ENCODE measurements at regions not wholly inside any gene's neighbourhood (a gene's known extent, or its start where the extent isn't known, plus 50 kb on each side); places are given as distances from the start of the nearest gene placed in this dataset.

- no peak for DNase-seq
- peaks cover 4 to 17% (median 9%) of the 10 kb centered on the region in 5 donors for H3K9me3 Mint-ChIP-seq
- no peaks in the 10 kb centered on the region for H3K36me3 ChIP-seq (ENCODE audit: insufficient read depth, low read length)
- no peaks in the 10 kb centered on the region for H3K27me3 ChIP-seq (ENCODE audit: insufficient read depth, low read length, poor library complexity, severe bottlenecking)
- no peaks in the 10 kb centered on the region for H3K27me3 Mint-ChIP-seq
- no peak overlapping the region for H3K27ac Mint-ChIP-seq
- H3K4me1 ChIP-seq (ENCODE audit: insufficient read depth, low read length), result no peaks in the 10 kb centered on the region
- ChIA-PET POLR2A (no interaction called here), CTCF (interaction anchor here (1.0 kb wide), 1 partner anchor 11 kb away, joined by 4 read pairs; no protein-coding TSS in a partner anchor)
- no peaks in the 10 kb centered on the region for H3K36me3 Mint-ChIP-seq
- no peak overlapping the region for H3K27ac ChIP-seq (ENCODE audit: low read depth, low read length)
- no peak overlapping the region for H3K4me3 Mint-ChIP-seq
- no peak overlapping the region for H3K4me3 ChIP-seq (ENCODE audit: low read length)
- H3K9me3 ChIP-seq (ENCODE audit: low read length), result no peaks in the 10 kb centered on the region
- no peaks in the 10 kb centered on the region for H3K4me1 Mint-ChIP-seq
Measured at GRCh38 chr16:7278636-7279035, 54.0 kb upstream of the RBFOX1 start.

GRCh38 chr16:7272567-7273158, 60.0 kb upstream of the RBFOX1 start:
- Mint-ChIP-seq H3K27me3 (peaks cover 0 to 2% of the 10 kb centered on the region in 2 donors), H3K4me1 (no peaks in the 10 kb centered on the region), H3K27ac (no peak overlapping the region), H3K4me3 (no peak overlapping the region), H3K36me3 (no peaks in the 10 kb centered on the region), H3K9me3 (peaks cover 7 to 20% (median 14%) of the 10 kb centered on the region in 5 donors)
- no peak overlapping the region for H3K27ac ChIP-seq (ENCODE audit: low read depth, low read length)
- no peaks in the 10 kb centered on the region for H3K9me3 ChIP-seq (ENCODE audit: low read length)
- no peak for DNase-seq
- H3K27me3 ChIP-seq (ENCODE audit: insufficient read depth, low read length, poor library complexity, severe bottlenecking), result no peaks in the 10 kb centered on the region
- no peak overlapping the region for H3K4me3 ChIP-seq (ENCODE audit: low read length)
- ChIA-PET POLR2A (no interaction called here), CTCF (no interaction called here)
- H3K36me3 ChIP-seq (ENCODE audit: insufficient read depth, low read length), result no peaks in the 10 kb centered on the region
- H3K4me1 ChIP-seq (ENCODE audit: insufficient read depth, low read length), result no peaks in the 10 kb centered on the region

GRCh38 chr16:7271486-7271885, 61.2 kb upstream of the RBFOX1 start:
- no peak overlapping the region for H3K27ac ChIP-seq (ENCODE audit: low read depth, low read length)
- no peaks in the 10 kb centered on the region for H3K27me3 ChIP-seq (ENCODE audit: insufficient read depth, low read length, poor library complexity, severe bottlenecking)
- peaks cover 9 to 21% (median 17%) of the 10 kb centered on the region in 5 donors for H3K9me3 Mint-ChIP-seq
- no peak overlapping the region for H3K4me3 ChIP-seq (ENCODE audit: low read length)
- CTCF ChIA-PET, result no interaction called here
- H3K27me3 Mint-ChIP-seq, result peaks cover 0 to 2% of the 10 kb centered on the region in 2 donors
- H3K36me3 Mint-ChIP-seq, result no peaks in the 10 kb centered on the region
- POLR2A ChIA-PET, result no interaction called here
- H3K27ac Mint-ChIP-seq, result no peak overlapping the region
- no peaks in the 10 kb centered on the region for H3K36me3 ChIP-seq (ENCODE audit: insufficient read depth, low read length)
- H3K9me3 ChIP-seq (ENCODE audit: low read length), result no peaks in the 10 kb centered on the region
- no peak overlapping the region for H3K4me3 Mint-ChIP-seq
- DNase-seq, result no peak
- H3K4me1 ChIP-seq (ENCODE audit: insufficient read depth, low read length), result no peaks in the 10 kb centered on the region
- no peaks in the 10 kb centered on the region for H3K4me1 Mint-ChIP-seq

GRCh38 chr16:7270823-7271222, 61.8 kb upstream of the RBFOX1 start:
- Histone ChIP-seq H3K9me3 (ENCODE audit: low read length) (no peaks in the 10 kb centered on the region), H3K4me1 (ENCODE audit: insufficient read depth, low read length) (no peaks in the 10 kb centered on the region), H3K36me3 (ENCODE audit: insufficient read depth, low read length) (no peaks in the 10 kb centered on the region), H3K27me3 (ENCODE audit: insufficient read depth, low read length, poor library complexity, severe bottlenecking) (no peaks in the 10 kb centered on the region), H3K27ac (ENCODE audit: low read depth, low read length) (no peak overlapping the region), H3K4me3 (ENCODE audit: low read length) (no peak overlapping the region)
- Mint-ChIP-seq H3K27me3 (peaks cover 0 to 2% of the 10 kb centered on the region in 2 donors), H3K36me3 (no peaks in the 10 kb centered on the region), H3K4me1 (no peaks in the 10 kb centered on the region), H3K4me3 (no peak overlapping the region), H3K9me3 (peaks cover 12 to 23% (median 19%) of the 10 kb centered on the region in 5 donors), H3K27ac (no peak overlapping the region)
- ChIA-PET POLR2A (no interaction called here), CTCF (no interaction called here)
- DNase-seq, result no peak

GRCh38 chr16:7270006-7270405, 62.6 kb upstream of the RBFOX1 start:
- POLR2A ChIA-PET, result no interaction called here
- no peaks in the 10 kb centered on the region for H3K36me3 Mint-ChIP-seq

GRCh38 chr16:7268182-7268581, 64.5 kb upstream of the RBFOX1 start:
- ChIA-PET CTCF (interaction anchor here (0.7 kb wide), 1 partner anchor 10 kb away, joined by 4 read pairs; no protein-coding TSS in a partner anchor), POLR2A (no interaction called here)
- peaks cover 13 to 31% (median 16%) of the 10 kb centered on the region in 5 donors for H3K9me3 Mint-ChIP-seq
- Histone ChIP-seq H3K27ac (ENCODE audit: low read depth, low read length) (no peak overlapping the region), H3K27me3 (ENCODE audit: insufficient read depth, low read length, poor library complexity, severe bottlenecking) (no peaks in the 10 kb centered on the region), H3K4me3 (ENCODE audit: low read length) (no peak overlapping the region), H3K4me1 (ENCODE audit: insufficient read depth, low read length) (no peaks in the 10 kb centered on the region), H3K9me3 (ENCODE audit: low read length) (no peaks in the 10 kb centered on the region), H3K36me3 (ENCODE audit: insufficient read depth, low read length) (no peaks in the 10 kb centered on the region)
- H3K27me3 Mint-ChIP-seq, result peaks cover 0 to 2% of the 10 kb centered on the region in 2 donors
- H3K36me3 Mint-ChIP-seq, result no peaks in the 10 kb centered on the region
- no peak overlapping the region for H3K4me3 Mint-ChIP-seq
- no peak for DNase-seq
- no peaks in the 10 kb centered on the region for H3K4me1 Mint-ChIP-seq
- H3K27ac Mint-ChIP-seq, result no peak overlapping the region

More at GRCh38 chr16:7270006-7270405, 62.6 kb upstream of the RBFOX1 start:
- Histone ChIP-seq H3K9me3 (ENCODE audit: low read length) (no peaks in the 10 kb centered on the region), H3K4me3 (ENCODE audit: low read length) (no peak overlapping the region), H3K4me1 (ENCODE audit: insufficient read depth, low read length) (no peaks in the 10 kb centered on the region), H3K27ac (ENCODE audit: low read depth, low read length) (no peak overlapping the region), H3K36me3 (ENCODE audit: insufficient read depth, low read length) (no peaks in the 10 kb centered on the region), H3K27me3 (ENCODE audit: insufficient read depth, low read length, poor library complexity, severe bottlenecking) (no peaks in the 10 kb centered on the region)
- Mint-ChIP-seq H3K4me3 (no peak overlapping the region), H3K27ac (no peak overlapping the region), H3K4me1 (no peaks in the 10 kb centered on the region), H3K27me3 (peaks cover 0 to 2% of the 10 kb centered on the region in 2 donors), H3K9me3 (peaks cover 16 to 29% (median 19%) of the 10 kb centered on the region in 5 donors)
- CTCF ChIA-PET, result no interaction called here
- no peak for DNase-seq

- no peaks in the 10 kb centered on the region for H3K9me3 ChIP-seq (ENCODE audit: low read length)
- H3K27ac ChIP-seq (ENCODE audit: low read depth, low read length), result no peak overlapping the region
- H3K4me1 ChIP-seq (ENCODE audit: insufficient read depth, low read length), result no peaks in the 10 kb centered on the region
- no peaks in the 10 kb centered on the region for H3K4me1 Mint-ChIP-seq
- H3K27me3 ChIP-seq (ENCODE audit: insufficient read depth, low read length, poor library complexity, severe bottlenecking), result no peaks in the 10 kb centered on the region
- H3K9me3 Mint-ChIP-seq, result peaks cover 5 to 20% (median 15%) of the 10 kb centered on the region in 5 donors
- no peak overlapping the region for H3K4me3 Mint-ChIP-seq
- H3K36me3 ChIP-seq (ENCODE audit: insufficient read depth, low read length), result no peaks in the 10 kb centered on the region
- H3K4me3 ChIP-seq (ENCODE audit: low read length), result no peak overlapping the region
- POLR2A ChIA-PET, result no interaction called here
- CTCF ChIA-PET, result no interaction called here
- no peak overlapping the region for H3K27ac Mint-ChIP-seq
- no peak for DNase-seq
- peaks cover 0 to 4% of the 10 kb centered on the region in 2 donors for H3K27me3 Mint-ChIP-seq
- H3K36me3 Mint-ChIP-seq, result no peaks in the 10 kb centered on the region
Measured at GRCh38 chr16:7257016-7257415, 75.6 kb upstream of the RBFOX1 start.

- Mint-ChIP-seq H3K4me3 (no peak overlapping the region), H3K4me1 (no peaks in the 10 kb centered on the region), H3K9me3 (peaks cover 10 to 26% (median 14%) of the 10 kb centered on the region in 5 donors), H3K36me3 (no peaks in the 10 kb centered on the region), H3K27ac (no peak overlapping the region), H3K27me3 (peaks cover 0 to 2% of the 10 kb centered on the region in 2 donors)
- no peaks in the 10 kb centered on the region for H3K27me3 ChIP-seq (ENCODE audit: insufficient read depth, low read length, poor library complexity, severe bottlenecking)
- ChIA-PET POLR2A (no interaction called here), CTCF (no interaction called here)
- no peak overlapping the region for H3K27ac ChIP-seq (ENCODE audit: low read depth, low read length)
- no peaks in the 10 kb centered on the region for H3K36me3 ChIP-seq (ENCODE audit: insufficient read depth, low read length)
- no peaks in the 10 kb centered on the region for H3K4me1 ChIP-seq (ENCODE audit: insufficient read depth, low read length)
- no peaks in the 10 kb centered on the region for H3K9me3 ChIP-seq (ENCODE audit: low read length)
- DNase-seq, result no peak
- H3K4me3 ChIP-seq (ENCODE audit: low read length), result no peak overlapping the region
Measured at GRCh38 chr16:7246578-7246977, 86.1 kb upstream of the RBFOX1 start.
